OCI-LY7 (cell line): ENCODE measurements at regions not wholly inside any gene's neighbourhood (a gene's known extent, or its start where the extent isn't known, plus 50 kb on each side); places are given as distances from the start of the nearest gene placed in this dataset.

Experiments
- BruUV-seq: library from RNA; stranded (reverse); fragments of 400-500 nt; replicated peaks from 2 replicates; lab custom pipeline; 2021; lab: Mats Ljungman, UMichigan
- CTCF ChIA-PET: fragments of 300-600 bp; sonication (Branson Sonifier 250); formaldehyde crosslinking; loops from one replicate; lab custom pipeline; 2022; ENCODE audit warnings: antibody characterized with exemption; ENCODE audit not compliant: unreplicated experiment; lab: Charles Lee
- POLR2A ChIA-PET: fragments of 300-600 bp; sonication (Branson Sonifier 250); formaldehyde crosslinking; loops from one replicate; lab custom pipeline; 2022; ENCODE audit warnings: antibody characterized with exemption; lab: Charles Lee
- DNase-seq: peaks from one replicate; pipeline ENCODE4 v3.0.0-alpha.2; 2015; ENCODE audit warnings: low spot score
- H2AFZ ChIP-seq: fragments of 200-600 bp; sonication (generic), shearing (Covaris generic); 2 replicates; pipeline ENCODE4 v1.6.1; 2014; ENCODE audit warnings: mild to moderate bottlenecking, antibody characterized with exemption, low read length, moderate library complexity
- H3K27ac ChIP-seq: fragments of 200-600 bp; sonication (generic); 2 replicates; pipeline ENCODE4 v1.5.1; 2014; ENCODE audit warnings: mixed run types, low read depth, mild to moderate bottlenecking, moderate library complexity, low read length, inconsistent platforms; ENCODE audit not compliant: poor library complexity, severe bottlenecking
- H3K36me3 ChIP-seq: fragments of 200-600 bp; sonication (generic); 2 replicates; pipeline ENCODE4 v1.6.1; 2014; ENCODE audit warnings: mild to moderate bottlenecking, antibody characterized with exemption, low read length, moderate library complexity, mixed read lengths; ENCODE audit not compliant: insufficient read depth
- H3K4me1 ChIP-seq: fragments of 200-600 bp; sonication (generic); 2 replicates; pipeline ENCODE4 v1.5.1; 2014; ENCODE audit warnings: mild to moderate bottlenecking, low read length; ENCODE audit not compliant: insufficient read depth, poor library complexity, severe bottlenecking
- H3K4me2 ChIP-seq: fragments of 200-600 bp; sonication (generic); 2 replicates; pipeline ENCODE4 v1.6.1; 2014; ENCODE audit warnings: mild to moderate bottlenecking, low read length
- H3K4me3 ChIP-seq: fragments of 200-600 bp; sonication (generic); 2 replicates; pipeline ENCODE4 v1.5.1; 2014; ENCODE audit warnings: mild to moderate bottlenecking, low read depth, low read length; ENCODE audit not compliant: poor library complexity, severe bottlenecking
- H3K79me2 ChIP-seq: fragments of 200-600 bp; sonication (generic); 2 replicates; pipeline ENCODE4 v1.6.1; 2016; ENCODE audit warnings: low read depth, mild to moderate bottlenecking, low read length, moderate library complexity, mixed read lengths; ENCODE audit not compliant: insufficient read depth
- H3K9me2 ChIP-seq: fragments of 200-600 bp; sonication (generic); 2 replicates; pipeline ENCODE4 v1.6.1; 2016; ENCODE audit warnings: mild to moderate bottlenecking, low read length, mixed read lengths; ENCODE audit not compliant: insufficient read depth
- H3K9me3 ChIP-seq: fragments of 200-600 bp; sonication (generic); 2 replicates; pipeline ENCODE4 v1.6.1; 2014; ENCODE audit warnings: mild to moderate bottlenecking, mixed run types, low read length, mixed read lengths
- H4K20me1 ChIP-seq: fragments of 200-600 bp; sonication (generic); 2 replicates; pipeline ENCODE4 v1.6.1; 2014; ENCODE audit warnings: mild to moderate bottlenecking, antibody characterized with exemption, low read length, moderate library complexity, mixed read lengths; ENCODE audit not compliant: insufficient read depth
- EZH2phosphoT487 ChIP-seq: fragments of 200-600 bp; sonication (generic); IDR thresholded peaks from 2 replicates; pipeline ENCODE4 v1.6.1; 2018; ENCODE audit warnings: low read depth, borderline replicate concordance, mild to moderate bottlenecking, mixed run types, antibody characterized with exemption, low read length, moderate library complexity, mixed read lengths
- intact Hi-C: fragments of 100-400 bp; cut with micrococcal nuclease; formaldehyde crosslinking; loops from one replicate; pipeline ENCODE4 v1.10.0; 2022; ENCODE audit not compliant: unreplicated experiment
- TF ChIP-seq, protein P1 (sequence below): fragments of 200-600 bp; sonication (generic); conservative IDR thresholded peaks from 2 replicates; pipeline ENCODE4 v1.5.1; 2014; ENCODE audit warnings: mild to moderate bottlenecking, antibody characterized with exemption, low read length, moderate library complexity, mixed read lengths

DNA sequence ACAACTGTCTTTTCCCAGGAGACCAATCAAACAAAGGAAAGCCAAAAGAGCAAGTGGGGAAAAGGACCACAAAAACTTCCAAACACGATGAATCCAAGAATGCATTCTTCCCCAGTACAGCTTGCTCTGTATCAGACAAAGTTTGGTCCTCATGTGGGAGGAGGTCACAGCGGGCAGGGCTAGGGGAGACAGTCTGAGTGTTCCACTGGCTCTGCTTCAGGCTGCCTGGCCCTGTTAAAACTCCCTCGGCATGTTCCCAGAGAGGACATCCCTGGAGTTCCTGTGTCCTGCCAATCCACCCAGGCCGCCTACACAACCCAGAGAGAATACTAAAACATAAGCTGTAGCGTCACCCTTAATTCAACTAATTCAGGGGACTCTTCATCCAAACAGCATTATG lies 415.1 kb upstream of the DYNLRB2 start:
- intact Hi-C loops = no loop called here
- Histone ChIP-seq H3K4me2 (no peak overlapping the region), H3K36me3 (no peaks in the 10 kb centered on the region), H3K4me1 (no peaks in the 10 kb centered on the region), H3K79me2 (no peaks in the 10 kb centered on the region), H3K4me3 (no peak overlapping the region), H3K9me2 (no peaks in the 10 kb centered on the region), H3K9me3 (no peaks in the 10 kb centered on the region), H4K20me1 (no peaks in the 10 kb centered on the region), H3K27ac (no peak overlapping the region), H2AFZ (no peak overlapping the region)
- TF ChIP-seq, protein P1, sequence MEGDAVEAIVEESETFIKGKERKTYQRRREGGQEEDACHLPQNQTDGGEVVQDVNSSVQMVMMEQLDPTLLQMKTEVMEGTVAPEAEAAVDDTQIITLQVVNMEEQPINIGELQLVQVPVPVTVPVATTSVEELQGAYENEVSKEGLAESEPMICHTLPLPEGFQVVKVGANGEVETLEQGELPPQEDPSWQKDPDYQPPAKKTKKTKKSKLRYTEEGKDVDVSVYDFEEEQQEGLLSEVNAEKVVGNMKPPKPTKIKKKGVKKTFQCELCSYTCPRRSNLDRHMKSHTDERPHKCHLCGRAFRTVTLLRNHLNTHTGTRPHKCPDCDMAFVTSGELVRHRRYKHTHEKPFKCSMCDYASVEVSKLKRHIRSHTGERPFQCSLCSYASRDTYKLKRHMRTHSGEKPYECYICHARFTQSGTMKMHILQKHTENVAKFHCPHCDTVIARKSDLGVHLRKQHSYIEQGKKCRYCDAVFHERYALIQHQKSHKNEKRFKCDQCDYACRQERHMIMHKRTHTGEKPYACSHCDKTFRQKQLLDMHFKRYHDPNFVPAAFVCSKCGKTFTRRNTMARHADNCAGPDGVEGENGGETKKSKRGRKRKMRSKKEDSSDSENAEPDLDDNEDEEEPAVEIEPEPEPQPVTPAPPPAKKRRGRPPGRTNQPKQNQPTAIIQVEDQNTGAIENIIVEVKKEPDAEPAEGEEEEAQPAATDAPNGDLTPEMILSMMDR = no peak
- TF ChIP-seq EZH2phosphoT487 = no peak
- CTCF ChIA-PET = no interaction called here
- DNase-seq = no peak
- POLR2A ChIA-PET = interaction anchor here (0.7 kb wide), 1 partner anchor 27 kb away, joined by 3 read pairs; no protein-coding TSS in a partner anchor
- BruUV-seq = no TSS peak

DNA sequence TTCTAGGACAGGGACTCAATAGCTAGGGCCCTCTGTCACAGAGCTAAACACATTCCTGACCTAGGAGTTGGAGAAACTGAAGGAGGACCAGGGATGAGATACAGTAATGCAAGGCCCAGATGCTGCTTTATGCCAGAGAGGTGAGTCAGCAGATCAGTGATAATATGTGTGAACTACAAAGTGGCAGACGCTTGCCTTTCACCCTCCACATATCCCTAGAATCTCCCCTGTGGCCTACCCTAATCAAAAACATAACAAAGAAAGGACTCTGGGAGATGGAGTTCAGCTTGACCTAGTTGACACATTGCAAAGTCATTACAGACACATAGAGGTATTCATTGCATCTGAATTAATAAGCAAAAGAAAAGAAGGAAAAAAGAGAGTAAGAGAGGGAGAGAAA lies 417.6 kb upstream of the DYNLRB2 start:
- Histone ChIP-seq H3K79me2 (no peaks in the 10 kb centered on the region), H3K9me3 (no peaks in the 10 kb centered on the region), H3K4me3 (no peak overlapping the region), H3K4me1 (no peaks in the 10 kb centered on the region), H3K9me2 (no peaks in the 10 kb centered on the region), H4K20me1 (no peaks in the 10 kb centered on the region), H3K36me3 (no peaks in the 10 kb centered on the region), H2AFZ (no peak overlapping the region), H3K27ac (no peak overlapping the region), H3K4me2 (no peak overlapping the region)
- intact Hi-C loops = no loop called here
- no peak for TF ChIP-seq EZH2phosphoT487
- TF ChIP-seq, protein P1 = no peak
- no TSS peak for BruUV-seq
- ChIA-PET CTCF (no interaction called here), POLR2A (no interaction called here)
- no peak for DNase-seq

DNA sequence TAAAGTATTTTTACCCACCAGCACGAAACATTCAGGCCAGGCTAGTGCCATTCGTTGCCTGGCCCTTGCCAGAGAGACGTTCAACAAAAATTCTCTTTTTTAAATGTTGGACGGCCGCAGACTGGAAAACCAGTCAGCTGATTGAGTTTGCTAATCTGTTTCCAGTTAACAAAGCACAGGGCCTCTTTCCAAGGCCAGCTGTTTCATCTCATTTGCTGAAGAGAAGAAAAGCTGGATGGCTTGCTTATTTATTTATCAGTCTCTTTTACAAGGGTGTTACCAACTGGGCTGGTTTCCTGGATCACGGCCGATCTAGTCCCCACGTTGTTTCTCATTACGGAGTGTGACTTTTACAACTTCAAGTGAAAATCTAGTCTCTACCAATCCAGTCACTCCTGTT lies 418.7 kb upstream of the DYNLRB2 start:
- H3K4me1 ChIP-seq = no peaks in the 10 kb centered on the region
- BruUV-seq = no TSS peak
- H3K36me3 ChIP-seq = no peaks in the 10 kb centered on the region
- CTCF ChIA-PET = no interaction called here
- H3K4me2 ChIP-seq = no peak overlapping the region
- intact Hi-C loops = no loop called here
- no peaks in the 10 kb centered on the region for H3K9me2 ChIP-seq
- H3K4me3 ChIP-seq = no peak overlapping the region
- no peak overlapping the region for H3K27ac ChIP-seq
- no peaks in the 10 kb centered on the region for H4K20me1 ChIP-seq
- TF ChIP-seq, protein P1 = no peak
- no peak for TF ChIP-seq EZH2phosphoT487
- no peaks in the 10 kb centered on the region for H3K9me3 ChIP-seq
- no peaks in the 10 kb centered on the region for H3K79me2 ChIP-seq
- POLR2A ChIA-PET = interaction anchor here (0.6 to 0.7 kb wide), 5 partner anchors 64 to 904 kb away, joined by 3 to 4 read pairs (median 3); no protein-coding TSS in a partner anchor
- H2AFZ ChIP-seq = no peak overlapping the region
- DNase-seq = no peak
